Colonic mucosa (tissue), 4 donors: ENCODE measurements at regions not wholly inside any gene's neighbourhood (a gene's known extent, or its start where the extent isn't known, plus 50 kb on each side); places are given as distances from the start of the nearest gene placed in this dataset.

Experiments used
- DNase-seq: peaks from one replicate; pipeline ENCODE4 v3.0.0-alpha.2; 2020
- H3K27ac ChIP-seq: fragments of 200-600 bp; one replicate; pipeline ENCODE4 v1.8.0; 2021
- H3K27me3 ChIP-seq: fragments of 200-600 bp; one replicate; pipeline ENCODE4 v1.8.0; 2021
- H3K36me3 ChIP-seq: fragments of 200-600 bp; one replicate; pipeline ENCODE4 v1.8.0; 2021
- H3K4me1 ChIP-seq: fragments of 200-600 bp; one replicate; pipeline ENCODE4 v1.8.0; 2021; ENCODE audit warnings: mild to moderate bottlenecking
- H3K4me3 ChIP-seq: fragments of 200-600 bp; one replicate; pipeline ENCODE4 v1.8.0; 2021
- H3K9ac ChIP-seq, 2 donors: one replicate each; pipeline ENCODE4 v1.7.0; 2013; ENCODE audit warnings: control low read depth in 2 of 2, low read depth in 2 of 2, low read length in 2 of 2
- H3K9me3 ChIP-seq: fragments of 200-600 bp; one replicate; pipeline ENCODE4 v1.8.0; 2021
- CTCF ChIP-seq: fragments of 200-600 bp; IDR thresholded peaks from one replicate; pipeline ENCODE4 v1.8.0; 2022; ENCODE audit warnings: antibody characterized with exemption, mild to moderate bottlenecking
- intact Hi-C: fragments of 100-400 bp; cut with DNase I; formaldehyde crosslinking; loops from one replicate; pipeline ENCODE4 v1.14.1; 2022
- donor health status: healthy.
- donor health status: DM: no; HTN: no; CAD: no.
- donor health status: DM: no; HTN: no; CAD: no.

- Histone ChIP-seq H3K36me3 (no peaks in the 10 kb centered on the region), H3K27me3 (no peaks in the 10 kb centered on the region), H3K4me3 (no peak overlapping the region), H3K4me1 (no peaks in the 10 kb centered on the region), H3K9me3 (no peaks in the 10 kb centered on the region), H3K9ac (no peak overlapping the region), H3K27ac (no peak overlapping the region)
- no peak for TF ChIP-seq CTCF
- intact Hi-C loops, result no loop called here
- no peak for DNase-seq
These were observed 689.1 kb upstream of the DPPA4 start for GRCh38 chr3:110026421-110026820.

- Histone ChIP-seq H3K36me3 (no peaks in the 10 kb centered on the region), H3K9me3 (no peaks in the 10 kb centered on the region), H3K27ac (no peak overlapping the region), H3K27me3 (no peaks in the 10 kb centered on the region), H3K4me3 (no peak overlapping the region), H3K9ac (no peak overlapping the region), H3K4me1 (no peaks in the 10 kb centered on the region)
- TF ChIP-seq CTCF, result no peak
- DNase-seq, result no peak
- intact Hi-C loops, result no loop called here
These were observed 690.2 kb upstream of the DPPA4 start for GRCh38 chr3:110027446-110028080.

- H3K27ac ChIP-seq, result no peak overlapping the region
- H3K4me3 ChIP-seq, result no peak overlapping the region
- H3K9ac ChIP-seq, result no peak overlapping the region
- DNase-seq, result no peak
- no peaks in the 10 kb centered on the region for H3K36me3 ChIP-seq
- H3K27me3 ChIP-seq, result no peaks in the 10 kb centered on the region
- intact Hi-C loops, result no loop called here
- no peak for TF ChIP-seq CTCF
- H3K4me1 ChIP-seq, result no peaks in the 10 kb centered on the region
- no peaks in the 10 kb centered on the region for H3K9me3 ChIP-seq
These were observed 694.6 kb upstream of the DPPA4 start for GRCh38 chr3:110031975-110032374.

GRCh38 chr3:110059431-110059830 lies 722.1 kb upstream of the DPPA4 start:
- no peaks in the 10 kb centered on the region for H3K36me3 ChIP-seq
- DNase-seq, result no peak
- H3K9ac ChIP-seq, result no peak overlapping the region
- H3K4me1 ChIP-seq, result no peaks in the 10 kb centered on the region
- H3K9me3 ChIP-seq, result no peaks in the 10 kb centered on the region
- no peak overlapping the region for H3K4me3 ChIP-seq
- TF ChIP-seq CTCF, result no peak
- H3K27me3 ChIP-seq, result no peaks in the 10 kb centered on the region
- no peak overlapping the region for H3K27ac ChIP-seq
- intact Hi-C loops, result no loop called here

GRCh38 chr3:110062716-110063115 lies 725.4 kb upstream of the DPPA4 start:
- intact Hi-C loops, result no loop called here
- Histone ChIP-seq H3K9me3 (no peaks in the 10 kb centered on the region), H3K9ac (no peak overlapping the region), H3K27ac (no peak overlapping the region), H3K36me3 (no peaks in the 10 kb centered on the region), H3K27me3 (no peaks in the 10 kb centered on the region), H3K4me3 (no peak overlapping the region), H3K4me1 (no peaks in the 10 kb centered on the region)
- no peak for DNase-seq
- no peak for TF ChIP-seq CTCF
